GM12878 (cell line): ENCODE measurements at regions not wholly inside any gene's neighbourhood (a gene's known extent, or its start where the extent isn't known, plus 50 kb on each side); places are given as distances from the start of the nearest gene placed in this dataset.

ENCODE experiments used
- CUX1 ChIP-seq: IDR thresholded peaks from 2 replicates; pipeline ENCODE4 v1.6.1; 2012; ENCODE audit warnings: improper control_type of control experiment, low read depth, low read length; ENCODE audit not compliant: insufficient replicate concordance
- ESRRA ChIP-seq: IDR thresholded peaks from 2 replicates; pipeline ENCODE4 v1.6.1; 2012; ENCODE audit warnings: mild to moderate bottlenecking, low read length, improper control_type of control experiment
- MAX ChIP-seq: IDR thresholded peaks from 2 replicates; pipeline ENCODE4 v1.6.1; 2012; ENCODE audit warnings: low read depth, low read length, improper control_type of control experiment
- MYC ChIP-seq: IDR thresholded peaks from 2 replicates; pipeline ENCODE4 v1.6.1; 2011; ENCODE audit warnings: mild to moderate bottlenecking, low read length, moderate library complexity, inconsistent platforms; ENCODE audit not compliant: insufficient read depth, insufficient replicate concordance, insufficient read length, severe bottlenecking
- POLR2A ChIP-seq: IDR thresholded peaks from 2 replicates; pipeline ENCODE4 v1.6.1; 2011; ENCODE audit warnings: low read depth, mild to moderate bottlenecking, low read length
- RAD51 ChIP-seq: fragments of 450-650 bp; IDR thresholded peaks from 2 replicates; pipeline ENCODE4 v1.6.1; 2016; ENCODE audit warnings: moderate library complexity, mild to moderate bottlenecking, inconsistent platforms
- REST ChIP-seq: IDR thresholded peaks from 2 replicates; pipeline ENCODE4 v1.6.1; 2012; ENCODE audit warnings: mild to moderate bottlenecking, low read depth, low read length
- SP1 ChIP-seq: IDR thresholded peaks from one replicate; pipeline ENCODE4 v1.6.1; 2011; ENCODE audit warnings: low read depth, low read length
- SUZ12 ChIP-seq: fragments of 200-600 bp; sonication (generic); IDR thresholded peaks from one replicate; pipeline ENCODE4 v1.6.1; 2018; ENCODE audit warnings: antibody characterized with exemption, mild to moderate bottlenecking; ENCODE audit not compliant: unreplicated experiment

GRCh38 chr16:72291531-72291981 lies 119.6 kb upstream of the PMFBP1 start (continued):
- no peak for TF ChIP-seq CUX1
- no peak for TF ChIP-seq ESRRA
- TF ChIP-seq SP1, result no peak
- no peak for TF ChIP-seq MYC
- TF ChIP-seq POLR2A, result no peak
- no peak for TF ChIP-seq SUZ12
- TF ChIP-seq REST, result no peak
- TF ChIP-seq MAX, result no peak
- no peak for TF ChIP-seq RAD51
- TF ChIP-seq, all 136 proteins: peak for 0
